ENCODE measurements at regions not wholly inside any gene's neighbourhood (a gene's known extent, or its start where the extent isn't known, plus 50 kb on each side); places are given as distances from the start of the nearest gene placed in this dataset.

- H3K4me1 ChIP-seq (ENCODE audit: insufficient read depth, low read length) = no peaks in the 10 kb centered on the region
- no peak overlapping the region for H3K27ac ChIP-seq (ENCODE audit: extremely low read length, insufficient read depth, low read length)
- POLR2A ChIA-PET = no interaction called here
- FAIRE-seq (no peak), ATAC-seq (no peak), DNase-seq (ENCODE audit: low spot score) (no peak)
- no peaks in the 10 kb centered on the region for H3K9me3 ChIP-seq (ENCODE audit: low read length)
- no peaks in the 10 kb centered on the region for H3K36me3 ChIP-seq (replicated peaks in 1 of 2; ENCODE audit: control insufficient read depth in 1 of 2, insufficient read depth in 2 of 2, low read length in 2 of 2)
- H2AFZ ChIP-seq (ENCODE audit: low read length) = no peak overlapping the region
- H3K4me2 ChIP-seq (ENCODE audit: low read depth, low read length) = no peak overlapping the region
- TF ChIP-seq ZNF468 (CRISPR knock-in tag; IDR thresholded peaks at IDR 0.05) = no peak
- no peak for TF ChIP-seq PRDM15 (CRISPR knock-in tag; IDR thresholded peaks at IDR 0.05)
- TF ChIP-seq TAF1 (CRISPR knock-in tag; IDR thresholded peaks at IDR 0.05) = no peak
- no peak for TF ChIP-seq DRAP1 (CRISPR knock-in tag; IDR thresholded peaks at IDR 0.05)
- TF ChIP-seq NAIF1 (CRISPR knock-in tag; IDR thresholded peaks at IDR 0.05; ENCODE audit: borderline replicate concordance) = no peak
- TF ChIP-seq ZNF761 (CRISPR knock-in tag; conservative IDR thresholded peaks at IDR 0.05) = no peak
- no peak for TF ChIP-seq HCFC1 (IDR thresholded peaks at IDR 0.05; ENCODE audit: low read depth, low read length)
- TF ChIP-seq ETV6 (CRISPR knock-in tag; conservative IDR thresholded peaks at IDR 0.05) = no peak
- no peak for TF ChIP-seq ZNF709 (CRISPR knock-in tag; IDR thresholded peaks at IDR 0.05)
- TF ChIP-seq ZGPAT (CRISPR knock-in tag; IDR thresholded peaks at IDR 0.05) = no peak
- TF ChIP-seq ZNF329 (CRISPR knock-in tag; IDR thresholded peaks at IDR 0.05; ENCODE audit: low read depth) = no peak
- no peak for TF ChIP-seq STAT5B (CRISPR knock-in tag; IDR thresholded peaks at IDR 0.05)
- TF ChIP-seq MBNL3 (CRISPR knock-in tag; conservative IDR thresholded peaks at IDR 0.05) = no peak
- no peak for TF ChIP-seq THRA (CRISPR knock-in tag; IDR thresholded peaks at IDR 0.05; ENCODE audit: borderline replicate concordance)
- TF ChIP-seq NR0B2 (CRISPR knock-in tag; IDR thresholded peaks at IDR 0.05) = no peak
- TF ChIP-seq ZFP36 (IDR thresholded peaks at IDR 0.05; ENCODE audit: borderline replicate concordance, low read depth, low read length, partially characterized antibody) = no peak
- TF ChIP-seq ZNF557 (CRISPR knock-in tag; IDR thresholded peaks at IDR 0.05) = no peak
- no peak for TF ChIP-seq NFKB2 (CRISPR knock-in tag; IDR thresholded peaks at IDR 0.05; ENCODE audit: borderline replicate concordance)
- no peak overlapping the region for H3K9ac ChIP-seq (ENCODE audit: insufficient read depth, low read depth, low read length)
- no peaks in the 10 kb centered on the region for H3K79me2 ChIP-seq (ENCODE audit: insufficient read depth, low read length)
- WGBS (ENCODE audit: low lambda C conversion rate) = 0% methylated on average over 3 of the region's 3 CpGs
- H3K4me3 ChIP-seq (replicated peaks in 1 of 3; ENCODE audit: insufficient read depth in 1 of 3, low read depth in 2 of 3, low read length in 3 of 3) = no peak overlapping the region
- CTCF ChIA-PET (ENCODE audit: low intra/inter-chr PET ratio, low total read pairs) = no interaction called here
- in situ Hi-C loops (cut with HindIII; ENCODE audit: extremely low pct_ligation_motif_present, low pct_unique_long_range_greater_than_20kb) (no loop called here), intact Hi-C loops (cut with micrococcal nuclease; ENCODE audit: unreplicated experiment) (no loop called here)
- BruUV-seq (replicated peaks) = no TSS peak
- H4K20me1 ChIP-seq (ENCODE audit: insufficient read depth, low read length) = no peaks in the 10 kb centered on the region
- peaks cover 0 to 19% of the 10 kb centered on the region in 2 experiments; a peak in 3 of 5 replicates for H3K27me3 ChIP-seq (ENCODE audit: control insufficient read depth in 1 of 2, insufficient read depth in 2 of 2, low read length in 2 of 2)
These were observed 74.1 kb upstream of the AKT3 start for GRCh38 chr1:243924188-243924587.

All from HepG2 (cell line).